Thoracic aorta (tissue), 2 donors: ENCODE measurements at regions not wholly inside any gene's neighbourhood (a gene's known extent, or its start where the extent isn't known, plus 50 kb on each side); places are given as distances from the start of the nearest gene placed in this dataset.

Experiments
- ATAC-seq: fragments of 150-250 bp; one replicate; pipeline ENCODE4 v1.8.0; 2017; ENCODE audit warnings: low read depth; ENCODE audit not compliant: insufficient number of reproducible peaks, low FRiP score
- DNase-seq: peaks from one replicate; pipeline ENCODE4 v3.0.0-alpha.2; 2020; ENCODE audit warnings: low spot score
- H3K27ac ChIP-seq, 2 donors: fragments of 200-600 bp; sonication (generic); 1 replicate in 1 of 2; 2 replicates in 1 of 2; pipeline ENCODE4 v1.5.1; 2016; ENCODE audit warnings: mild to moderate bottlenecking in 2 of 2, moderate library complexity in 2 of 2
- H3K27me3 ChIP-seq: fragments of 200-600 bp; sonication (generic); replicated peaks from 2 replicates; pipeline ENCODE4 v1.6.0; 2016; ENCODE audit warnings: mild to moderate bottlenecking; ENCODE audit not compliant: insufficient read depth
- H3K36me3 ChIP-seq: fragments of 200-600 bp; sonication (generic); one replicate; pipeline ENCODE4 v1.5.1; 2016
- H3K4me1 ChIP-seq, 2 donors: fragments of 200-600 bp; sonication (generic); 1 replicate in 1 of 2; 2 replicates in 1 of 2; pipeline versions ENCODE4 v1.5.1 to v1.6.0; 2016; ENCODE audit warnings: low read depth in 2 of 2, mild to moderate bottlenecking in 1 of 2; ENCODE audit not compliant: control insufficient read depth in 1 of 2
- H3K4me3 ChIP-seq: fragments of 200-600 bp; sonication (generic); 2 replicates; pipeline ENCODE4 v1.5.1; 2016; ENCODE audit warnings: mild to moderate bottlenecking
- H3K9me3 ChIP-seq: fragments of 200-600 bp; sonication (generic); 2 replicates; pipeline ENCODE4 v1.5.1; 2016
- TF ChIP-seq, protein P1 (sequence below): fragments of 200-600 bp; sonication (generic); IDR thresholded peaks from one replicate; pipeline ENCODE4 v1.5.1; 2019; ENCODE audit warnings: antibody characterized with exemption

DNA sequence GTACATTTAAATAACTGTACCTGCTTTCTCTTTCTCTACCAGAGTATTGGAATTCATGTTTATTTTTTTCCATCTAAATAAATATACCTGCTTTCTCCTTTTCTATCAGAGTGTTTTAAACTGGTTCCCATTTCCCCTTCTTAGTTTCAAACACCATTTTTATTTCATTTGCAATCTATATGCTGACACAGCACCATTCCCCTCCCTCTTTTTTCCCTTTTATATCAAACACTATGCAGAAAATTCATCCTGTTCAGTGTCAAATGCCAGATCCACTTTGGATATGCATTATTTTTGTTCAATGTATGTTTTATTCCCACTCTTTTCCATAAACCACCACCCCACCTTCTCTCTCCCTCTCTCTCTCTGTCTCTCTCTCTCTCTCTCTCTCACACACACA lies 85.8 kb upstream of the ST6GALNAC5 start:
- Histone ChIP-seq H3K9me3 (no peaks in the 10 kb centered on the region), H3K27ac (no peak overlapping the region), H3K27me3 (no peaks in the 10 kb centered on the region), H3K4me1 (no peaks in the 10 kb centered on the region), H3K36me3 (no peaks in the 10 kb centered on the region), H3K4me3 (no peak overlapping the region)
- TF ChIP-seq, protein P1, sequence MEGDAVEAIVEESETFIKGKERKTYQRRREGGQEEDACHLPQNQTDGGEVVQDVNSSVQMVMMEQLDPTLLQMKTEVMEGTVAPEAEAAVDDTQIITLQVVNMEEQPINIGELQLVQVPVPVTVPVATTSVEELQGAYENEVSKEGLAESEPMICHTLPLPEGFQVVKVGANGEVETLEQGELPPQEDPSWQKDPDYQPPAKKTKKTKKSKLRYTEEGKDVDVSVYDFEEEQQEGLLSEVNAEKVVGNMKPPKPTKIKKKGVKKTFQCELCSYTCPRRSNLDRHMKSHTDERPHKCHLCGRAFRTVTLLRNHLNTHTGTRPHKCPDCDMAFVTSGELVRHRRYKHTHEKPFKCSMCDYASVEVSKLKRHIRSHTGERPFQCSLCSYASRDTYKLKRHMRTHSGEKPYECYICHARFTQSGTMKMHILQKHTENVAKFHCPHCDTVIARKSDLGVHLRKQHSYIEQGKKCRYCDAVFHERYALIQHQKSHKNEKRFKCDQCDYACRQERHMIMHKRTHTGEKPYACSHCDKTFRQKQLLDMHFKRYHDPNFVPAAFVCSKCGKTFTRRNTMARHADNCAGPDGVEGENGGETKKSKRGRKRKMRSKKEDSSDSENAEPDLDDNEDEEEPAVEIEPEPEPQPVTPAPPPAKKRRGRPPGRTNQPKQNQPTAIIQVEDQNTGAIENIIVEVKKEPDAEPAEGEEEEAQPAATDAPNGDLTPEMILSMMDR = no peak
- ATAC-seq = no peak
- DNase-seq = no peak

DNA sequence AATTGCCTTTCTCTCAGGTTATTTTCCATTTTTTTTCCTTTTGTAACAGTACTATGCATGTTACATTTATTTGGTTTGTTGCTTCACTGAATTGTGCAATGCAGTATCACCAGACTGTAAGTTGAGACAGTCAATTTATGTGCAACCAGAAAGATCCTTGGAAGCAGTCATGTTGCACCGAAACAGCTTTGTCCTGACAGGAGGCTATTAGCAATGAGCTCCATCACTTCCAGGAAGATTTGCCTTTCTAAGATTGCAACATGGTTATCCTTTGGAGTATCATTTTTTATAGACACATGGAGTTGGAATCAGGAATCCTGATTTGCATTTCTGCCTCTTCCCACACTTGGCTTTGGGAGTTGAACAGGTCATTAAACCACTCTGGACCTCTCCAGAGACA lies 84.5 kb upstream of the ST6GALNAC5 start:
- no peak overlapping the region for H3K4me3 ChIP-seq
- H3K27me3 ChIP-seq = no peaks in the 10 kb centered on the region
- H3K36me3 ChIP-seq = no peaks in the 10 kb centered on the region
- TF ChIP-seq, protein P1 = no peak
- no peak for DNase-seq
- no peak overlapping the region for H3K27ac ChIP-seq
- H3K4me1 ChIP-seq = no peaks in the 10 kb centered on the region
- H3K9me3 ChIP-seq = no peaks in the 10 kb centered on the region
- no peak for ATAC-seq

DNA sequence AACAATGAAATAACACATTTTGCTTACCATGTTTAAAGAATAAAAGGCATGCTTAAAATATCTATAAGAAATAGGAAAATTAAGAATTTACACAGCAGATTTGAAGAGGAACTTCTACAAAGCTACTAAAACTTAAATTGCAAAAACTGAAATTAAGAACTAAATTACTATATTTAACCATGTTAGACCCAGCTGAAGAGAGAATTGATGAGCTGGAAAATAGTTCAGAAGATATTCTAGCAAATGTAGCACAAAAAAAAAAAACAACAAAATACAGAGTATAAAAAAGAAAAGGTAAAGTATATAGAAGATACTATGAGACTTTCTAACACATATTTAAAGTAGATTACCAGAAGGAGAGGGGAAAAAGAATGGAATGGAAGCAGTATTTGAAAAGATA lies 82.8 kb upstream of the ST6GALNAC5 start:
- DNase-seq (no peak), ATAC-seq (no peak)
- H3K27ac ChIP-seq = no peak overlapping the region
- TF ChIP-seq, protein P1 = no peak
- H3K36me3 ChIP-seq = no peaks in the 10 kb centered on the region
- no peaks in the 10 kb centered on the region for H3K27me3 ChIP-seq
- H3K4me1 ChIP-seq = no peaks in the 10 kb centered on the region
- no peak overlapping the region for H3K4me3 ChIP-seq
- no peaks in the 10 kb centered on the region for H3K9me3 ChIP-seq

DNA sequence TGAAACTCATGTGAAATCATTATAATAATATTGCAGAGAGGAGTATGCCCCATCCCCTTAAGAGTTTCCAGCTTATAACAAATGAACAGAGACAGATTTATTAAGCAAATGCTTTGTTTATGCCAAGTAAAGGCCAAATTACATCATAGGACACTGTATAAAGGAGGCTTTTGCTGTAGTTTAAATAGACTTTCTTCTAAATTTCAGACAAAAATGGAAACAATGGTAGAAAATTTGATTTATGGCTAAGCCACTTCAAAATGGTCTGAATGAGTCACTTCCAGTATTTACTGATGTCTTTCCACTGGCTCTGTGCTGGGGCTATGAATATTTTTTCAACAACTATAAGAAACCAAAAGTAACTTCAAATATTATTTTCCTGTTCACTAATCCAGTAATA lies 81.1 kb upstream of the ST6GALNAC5 start:
- H3K9me3 ChIP-seq = no peaks in the 10 kb centered on the region
- ATAC-seq (no peak), DNase-seq (no peak)
- H3K4me3 ChIP-seq = no peak overlapping the region
- no peaks in the 10 kb centered on the region for H3K36me3 ChIP-seq
- no peak overlapping the region for H3K27ac ChIP-seq
- no peaks in the 10 kb centered on the region for H3K27me3 ChIP-seq
- no peaks in the 10 kb centered on the region for H3K4me1 ChIP-seq
- TF ChIP-seq, protein P1 = no peak

DNA sequence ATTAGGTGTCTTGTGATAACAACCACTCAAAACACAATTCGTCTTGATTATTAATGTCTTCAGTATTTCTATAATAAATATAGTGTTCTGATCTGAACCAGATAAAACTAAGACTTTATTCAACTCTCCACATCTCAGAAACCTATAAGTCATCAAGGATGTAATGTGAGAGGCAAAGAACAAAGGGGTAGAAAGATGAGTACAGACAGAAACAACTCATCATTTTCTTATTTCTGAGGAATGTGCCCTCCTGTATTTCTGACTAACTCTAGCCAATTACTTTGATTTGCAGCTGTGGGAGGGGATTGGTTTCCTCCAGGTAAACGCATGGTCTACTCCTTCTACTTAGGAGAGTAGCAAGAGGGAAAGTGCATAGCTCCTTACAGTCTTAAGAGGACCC lies 73.7 kb upstream of the ST6GALNAC5 start:
- Histone ChIP-seq H3K4me1 (no peaks in the 10 kb centered on the region), H3K9me3 (no peaks in the 10 kb centered on the region), H3K4me3 (no peak overlapping the region), H3K27ac (no peak overlapping the region), H3K36me3 (no peaks in the 10 kb centered on the region), H3K27me3 (no peaks in the 10 kb centered on the region)
- no peak for DNase-seq
- no peak for ATAC-seq
- TF ChIP-seq, protein P1 = no peak
